Liver (tissue), 8 donors: ENCODE measurements at regions not wholly inside any gene's neighbourhood (a gene's known extent, or its start where the extent isn't known, plus 50 kb on each side); places are given as distances from the start of the nearest gene placed in this dataset.

Source experiments
- DNase-seq: peaks from one replicate; pipeline ENCODE4 v3.0.0-alpha.2; 2017; ENCODE audit warnings: low spot score
- H3K27ac ChIP-seq, 2 donors: one replicate each; pipeline ENCODE4 v1.7.0; 2013; ENCODE audit warnings: inconsistent platforms in 2 of 2, low read length in 2 of 2, control low read depth in 1 of 2, low read depth in 1 of 2, mild to moderate bottlenecking in 1 of 2
- H3K27me3 ChIP-seq, 4 donors: one replicate each; pipeline versions ENCODE4 v1.6.1 to v1.7.0; 2013; ENCODE audit warnings: low read length in 3 of 4, inconsistent platforms in 1 of 4, mild to moderate bottlenecking in 1 of 4, moderate library complexity in 1 of 4; ENCODE audit not compliant: control insufficient read depth in 4 of 4, insufficient read depth in 4 of 4
- H3K36me3 ChIP-seq, 4 donors: one replicate each; pipeline versions ENCODE4 v1.6.1 to v1.7.0; 2013; ENCODE audit warnings: low read length in 3 of 4, mild to moderate bottlenecking in 3 of 4, low read depth in 1 of 4, moderate library complexity in 1 of 4; ENCODE audit not compliant: control insufficient read depth in 4 of 4, insufficient read depth in 3 of 4
- H3K4me1 ChIP-seq, 4 donors: one replicate each; pipeline versions ENCODE4 v1.6.1 to v1.7.0; 2013; ENCODE audit warnings: low read length in 3 of 4, mild to moderate bottlenecking in 3 of 4, moderate library complexity in 1 of 4; ENCODE audit not compliant: control insufficient read depth in 4 of 4, insufficient read depth in 4 of 4
- H3K4me3 ChIP-seq, 3 donors: one replicate each; pipeline versions ENCODE4 v1.6.1 to v1.7.0; 2013; ENCODE audit warnings: low read length in 3 of 3, control low read depth in 1 of 3, low read depth in 1 of 3, mild to moderate bottlenecking in 1 of 3
- H3K9ac ChIP-seq, 2 donors: one replicate each; pipeline ENCODE4 v1.7.0; 2013; ENCODE audit warnings: low read length in 2 of 2, mild to moderate bottlenecking in 2 of 2, moderate library complexity in 2 of 2, control low read depth in 1 of 2, low read depth in 1 of 2
- H3K9me3 ChIP-seq, 4 donors: one replicate each; pipeline versions ENCODE4 v1.6.1 to v1.7.0; 2013; ENCODE audit warnings: low read length in 3 of 4; ENCODE audit not compliant: control insufficient read depth in 4 of 4
- GABPA ChIP-seq, 2 donors: IDR thresholded peaks in 1 of 2; conservative IDR thresholded peaks in 1 of 2; 2 replicates each; pipeline ENCODE4 v1.6.1; 2016; ENCODE audit warnings: antibody characterized with exemption in 2 of 2, mild to moderate bottlenecking in 1 of 2, moderate library complexity in 1 of 2
- HNF4A ChIP-seq, 2 donors: conservative IDR thresholded peaks; 2 replicates each; pipeline ENCODE4 v1.6.1; 2016; ENCODE audit warnings: antibody characterized with exemption in 2 of 2, mild to moderate bottlenecking in 2 of 2
- HNF4G ChIP-seq: IDR thresholded peaks from 2 replicates; pipeline ENCODE4 v1.6.1; 2016; ENCODE audit warnings: antibody characterized with exemption
- JUND ChIP-seq, 2 donors: IDR thresholded peaks; 2 replicates each; pipeline ENCODE4 v1.6.1; 2016; ENCODE audit warnings: antibody characterized with exemption in 2 of 2
- MAX ChIP-seq: IDR thresholded peaks from 2 replicates; pipeline ENCODE4 v1.6.1; 2016; ENCODE audit warnings: antibody characterized with exemption
- NR2F2 ChIP-seq: IDR thresholded peaks from 2 replicates; pipeline ENCODE4 v1.6.1; 2016; ENCODE audit warnings: antibody characterized with exemption
- RAD21 ChIP-seq, 2 donors: IDR thresholded peaks; 2 replicates each; pipeline ENCODE4 v1.6.1; 2016; ENCODE audit warnings: antibody characterized with exemption in 2 of 2, mild to moderate bottlenecking in 2 of 2
- REST ChIP-seq: IDR thresholded peaks from 2 replicates; pipeline ENCODE4 v1.6.1; 2016; ENCODE audit warnings: antibody characterized with exemption, mild to moderate bottlenecking
- RXRA ChIP-seq, 2 donors: IDR thresholded peaks; 2 replicates each; pipeline ENCODE4 v1.6.1; 2017 to 2018; ENCODE audit warnings: antibody characterized with exemption in 2 of 2, mild to moderate bottlenecking in 1 of 2
- SP1 ChIP-seq: IDR thresholded peaks from 2 replicates; pipeline ENCODE4 v1.6.1; 2018; ENCODE audit warnings: antibody characterized with exemption, mild to moderate bottlenecking
- TAF1 ChIP-seq: conservative IDR thresholded peaks from 2 replicates; pipeline ENCODE4 v1.6.1; 2016; ENCODE audit warnings: antibody characterized with exemption, mild to moderate bottlenecking
- YY1 ChIP-seq: IDR thresholded peaks from 2 replicates; pipeline ENCODE4 v1.6.1; 2016; ENCODE audit warnings: antibody characterized with exemption, mild to moderate bottlenecking
- WGBS: extraction: QIAGEN DNeasy Blood & Tissue Kit; methylation state at CpG from one replicate; pipeline ENCODE4 v1.1.7; 2013; 5-methylcytosine and 5-hydroxymethylcytosine counted together
- TF ChIP-seq, protein P1 (sequence below): IDR thresholded peaks from 2 replicates; pipeline ENCODE4 v1.6.1; 2016; ENCODE audit warnings: antibody characterized with exemption
- TF ChIP-seq, protein P2 (sequence below): fragments of 150-350 bp; IDR thresholded peaks from 2 replicates; pipeline ENCODE4 v1.5.1; 2017; ENCODE audit warnings: improper control_type of control experiment, low read depth, low read length; ENCODE audit not compliant: missing input control
- TF ChIP-seq, protein P3 (sequence below): IDR thresholded peaks from 2 replicates; pipeline ENCODE4 v1.6.1; 2016; ENCODE audit warnings: antibody characterized with exemption
- donor health status: healthy.
- donor health status: healthy.
- donor health status: healthy.
- donor health status: healthy.
- donor health status: healthy.

DNA sequence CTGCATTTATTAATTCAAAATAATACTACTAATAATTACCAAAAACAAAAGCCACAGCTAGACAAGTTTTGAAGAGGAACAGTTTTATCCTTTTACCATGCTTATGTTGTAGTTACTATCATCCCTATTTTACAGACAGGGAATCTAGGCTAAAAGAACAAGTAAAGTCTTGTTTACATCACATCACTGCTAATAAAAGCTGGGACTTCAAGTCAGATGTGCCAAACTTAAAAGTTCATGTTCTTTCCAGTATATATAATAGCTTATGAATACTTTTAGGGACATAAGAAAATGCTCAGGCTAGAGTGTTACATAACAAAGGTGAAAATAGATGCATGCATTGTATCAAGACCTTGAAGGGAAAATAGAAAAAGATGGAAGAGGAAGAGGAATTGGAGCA is 234.2 kb downstream of the CDH11 start:
- TF ChIP-seq, protein P1, sequence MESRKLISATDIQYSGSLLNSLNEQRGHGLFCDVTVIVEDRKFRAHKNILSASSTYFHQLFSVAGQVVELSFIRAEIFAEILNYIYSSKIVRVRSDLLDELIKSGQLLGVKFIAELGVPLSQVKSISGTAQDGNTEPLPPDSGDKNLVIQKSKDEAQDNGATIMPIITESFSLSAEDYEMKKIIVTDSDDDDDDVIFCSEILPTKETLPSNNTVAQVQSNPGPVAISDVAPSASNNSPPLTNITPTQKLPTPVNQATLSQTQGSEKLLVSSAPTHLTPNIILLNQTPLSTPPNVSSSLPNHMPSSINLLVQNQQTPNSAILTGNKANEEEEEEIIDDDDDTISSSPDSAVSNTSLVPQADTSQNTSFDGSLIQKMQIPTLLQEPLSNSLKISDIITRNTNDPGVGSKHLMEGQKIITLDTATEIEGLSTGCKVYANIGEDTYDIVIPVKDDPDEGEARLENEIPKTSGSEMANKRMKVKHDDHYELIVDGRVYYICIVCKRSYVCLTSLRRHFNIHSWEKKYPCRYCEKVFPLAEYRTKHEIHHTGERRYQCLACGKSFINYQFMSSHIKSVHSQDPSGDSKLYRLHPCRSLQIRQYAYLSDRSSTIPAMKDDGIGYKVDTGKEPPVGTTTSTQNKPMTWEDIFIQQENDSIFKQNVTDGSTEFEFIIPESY: no peak
- no peak for TF ChIP-seq JUND (IDR thresholded peaks at IDR 0.05)
- no peak for TF ChIP-seq HNF4G
- TF ChIP-seq, protein P2, sequence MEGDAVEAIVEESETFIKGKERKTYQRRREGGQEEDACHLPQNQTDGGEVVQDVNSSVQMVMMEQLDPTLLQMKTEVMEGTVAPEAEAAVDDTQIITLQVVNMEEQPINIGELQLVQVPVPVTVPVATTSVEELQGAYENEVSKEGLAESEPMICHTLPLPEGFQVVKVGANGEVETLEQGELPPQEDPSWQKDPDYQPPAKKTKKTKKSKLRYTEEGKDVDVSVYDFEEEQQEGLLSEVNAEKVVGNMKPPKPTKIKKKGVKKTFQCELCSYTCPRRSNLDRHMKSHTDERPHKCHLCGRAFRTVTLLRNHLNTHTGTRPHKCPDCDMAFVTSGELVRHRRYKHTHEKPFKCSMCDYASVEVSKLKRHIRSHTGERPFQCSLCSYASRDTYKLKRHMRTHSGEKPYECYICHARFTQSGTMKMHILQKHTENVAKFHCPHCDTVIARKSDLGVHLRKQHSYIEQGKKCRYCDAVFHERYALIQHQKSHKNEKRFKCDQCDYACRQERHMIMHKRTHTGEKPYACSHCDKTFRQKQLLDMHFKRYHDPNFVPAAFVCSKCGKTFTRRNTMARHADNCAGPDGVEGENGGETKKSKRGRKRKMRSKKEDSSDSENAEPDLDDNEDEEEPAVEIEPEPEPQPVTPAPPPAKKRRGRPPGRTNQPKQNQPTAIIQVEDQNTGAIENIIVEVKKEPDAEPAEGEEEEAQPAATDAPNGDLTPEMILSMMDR: no peak
- no peak for TF ChIP-seq RXRA (IDR thresholded peaks at IDR 0.05)
- no peak for TF ChIP-seq SP1
- TF ChIP-seq TAF1: no peak
- TF ChIP-seq REST: no peak
- TF ChIP-seq HNF4A (conservative IDR thresholded peaks at IDR 0.05): no peak
- TF ChIP-seq GABPA (IDR thresholded peaks at IDR 0.05 in 1 of 2, conservative IDR thresholded peaks at IDR 0.05 in 1 of 2): no peak
- no peak for TF ChIP-seq YY1
- TF ChIP-seq NR2F2: no peak
- TF ChIP-seq, protein P3, sequence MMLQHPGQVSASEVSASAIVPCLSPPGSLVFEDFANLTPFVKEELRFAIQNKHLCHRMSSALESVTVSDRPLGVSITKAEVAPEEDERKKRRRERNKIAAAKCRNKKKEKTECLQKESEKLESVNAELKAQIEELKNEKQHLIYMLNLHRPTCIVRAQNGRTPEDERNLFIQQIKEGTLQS: no peak
- TF ChIP-seq RAD21 (IDR thresholded peaks at IDR 0.05): no peak
- TF ChIP-seq MAX: no peak
- no peaks in the 10 kb centered on the region for H3K36me3 ChIP-seq
- H3K9ac ChIP-seq: no peak overlapping the region
- H3K9me3 ChIP-seq: no peaks in the 10 kb centered on the region
- H3K4me3 ChIP-seq: no peak overlapping the region
- no peaks in the 10 kb centered on the region for H3K4me1 ChIP-seq
- H3K27me3 ChIP-seq: no peaks in the 10 kb centered on the region
- no peak for DNase-seq
- no peak overlapping the region for H3K27ac ChIP-seq

GRCh38 chr16:64882078-64882784 is 239.6 kb downstream of the CDH11 start:
- Histone ChIP-seq H3K4me3 (no peak overlapping the region), H3K27me3 (no peaks in the 10 kb centered on the region), H3K9me3 (no peaks in the 10 kb centered on the region), H3K9ac (no peak overlapping the region), H3K4me1 (no peaks in the 10 kb centered on the region), H3K27ac (no peak overlapping the region), H3K36me3 (no peaks in the 10 kb centered on the region)
- 76% methylated on average over 6 of the region's 6 CpGs for WGBS
- TF ChIP-seq, protein P1: no peak
- TF ChIP-seq NR2F2: peak; percentile 68
- DNase-seq: no peak
